ENCODE measurements at regions not wholly inside any gene's neighbourhood (a gene's known extent, or its start where the extent isn't known, plus 50 kb on each side); places are given as distances from the start of the nearest gene placed in this dataset.
"Not testable (repeated sequence)": the region's sequence is repeated elsewhere in the genome, so short reads cannot be mapped to it uniquely, and the experiment has no call there.

GRCh38 chr7:69208276-69208675, 390.0 kb upstream of the AUTS2 start:
- Histone ChIP-seq H3K27ac (no peak overlapping the region), H3K36me3 (no peaks in the 10 kb centered on the region), H3K4me3 (ENCODE audit: low read depth, low read length) (no peak overlapping the region), H3K9me3 (ENCODE audit: severe bottlenecking) (no peaks in the 10 kb centered on the region), H3K27me3 (ENCODE audit: insufficient read depth, low read depth, severe bottlenecking) (no peaks in the 10 kb centered on the region)
- TF ChIP-seq, protein P1, sequence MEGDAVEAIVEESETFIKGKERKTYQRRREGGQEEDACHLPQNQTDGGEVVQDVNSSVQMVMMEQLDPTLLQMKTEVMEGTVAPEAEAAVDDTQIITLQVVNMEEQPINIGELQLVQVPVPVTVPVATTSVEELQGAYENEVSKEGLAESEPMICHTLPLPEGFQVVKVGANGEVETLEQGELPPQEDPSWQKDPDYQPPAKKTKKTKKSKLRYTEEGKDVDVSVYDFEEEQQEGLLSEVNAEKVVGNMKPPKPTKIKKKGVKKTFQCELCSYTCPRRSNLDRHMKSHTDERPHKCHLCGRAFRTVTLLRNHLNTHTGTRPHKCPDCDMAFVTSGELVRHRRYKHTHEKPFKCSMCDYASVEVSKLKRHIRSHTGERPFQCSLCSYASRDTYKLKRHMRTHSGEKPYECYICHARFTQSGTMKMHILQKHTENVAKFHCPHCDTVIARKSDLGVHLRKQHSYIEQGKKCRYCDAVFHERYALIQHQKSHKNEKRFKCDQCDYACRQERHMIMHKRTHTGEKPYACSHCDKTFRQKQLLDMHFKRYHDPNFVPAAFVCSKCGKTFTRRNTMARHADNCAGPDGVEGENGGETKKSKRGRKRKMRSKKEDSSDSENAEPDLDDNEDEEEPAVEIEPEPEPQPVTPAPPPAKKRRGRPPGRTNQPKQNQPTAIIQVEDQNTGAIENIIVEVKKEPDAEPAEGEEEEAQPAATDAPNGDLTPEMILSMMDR (IDR thresholded peaks at IDR 0.05; ENCODE audit: low read depth, low read length): no peak
- DNase-seq: no peak

- no peaks in the 10 kb centered on the region for H3K27me3 ChIP-seq (ENCODE audit: insufficient read depth, low read depth, severe bottlenecking)
- DNase-seq: no peak
- TF ChIP-seq, protein P1 (IDR thresholded peaks at IDR 0.05; ENCODE audit: low read depth, low read length): no peak
- no peak overlapping the region for H3K27ac ChIP-seq
- H3K36me3 ChIP-seq: no peaks in the 10 kb centered on the region
- no peak overlapping the region for H3K4me3 ChIP-seq (ENCODE audit: low read depth, low read length)
- H3K9me3 ChIP-seq (ENCODE audit: severe bottlenecking): no peaks in the 10 kb centered on the region
Observed at GRCh38 chr7:69208848-69209247, 389.4 kb upstream of the AUTS2 start.

GRCh38 chr7:69211336-69211735, 386.9 kb upstream of the AUTS2 start:
- no peaks in the 10 kb centered on the region for H3K27me3 ChIP-seq (ENCODE audit: insufficient read depth, low read depth, severe bottlenecking)
- no peaks in the 10 kb centered on the region for H3K36me3 ChIP-seq
- H3K4me3 ChIP-seq (ENCODE audit: low read depth, low read length): peak overlapping the region; percentile 5
- DNase-seq: no peak
- TF ChIP-seq, protein P1 (IDR thresholded peaks at IDR 0.05; ENCODE audit: low read depth, low read length): no peak
- no peak overlapping the region for H3K27ac ChIP-seq
- H3K9me3 ChIP-seq (ENCODE audit: severe bottlenecking): no peaks in the 10 kb centered on the region

- TF ChIP-seq, protein P1 (IDR thresholded peaks at IDR 0.05; ENCODE audit: low read depth, low read length): peak; percentile 82
- DNase-seq: peak; percentile 84
- H3K27ac ChIP-seq: no peak overlapping the region
Observed at GRCh38 chr7:69211739-69212138, 386.5 kb upstream of the AUTS2 start.

GRCh38 chr7:69213878-69214277, 384.4 kb upstream of the AUTS2 start:
- Histone ChIP-seq H3K27ac (no peak overlapping the region), H3K4me3 (ENCODE audit: low read depth, low read length) (no peak overlapping the region), H3K9me3 (ENCODE audit: severe bottlenecking) (no peaks in the 10 kb centered on the region), H3K36me3 (no peaks in the 10 kb centered on the region), H3K27me3 (ENCODE audit: insufficient read depth, low read depth, severe bottlenecking) (no peaks in the 10 kb centered on the region)
- TF ChIP-seq, protein P1 (IDR thresholded peaks at IDR 0.05; ENCODE audit: low read depth, low read length): no peak
- no peak for DNase-seq

More at GRCh38 chr7:69211739-69212138, 386.5 kb upstream of the AUTS2 start:
- Histone ChIP-seq H3K36me3 (no peaks in the 10 kb centered on the region), H3K9me3 (ENCODE audit: severe bottlenecking) (no peaks in the 10 kb centered on the region), H3K4me3 (ENCODE audit: low read depth, low read length) (peak overlapping the region; percentile 5), H3K27me3 (ENCODE audit: insufficient read depth, low read depth, severe bottlenecking) (no peaks in the 10 kb centered on the region)

GRCh38 chr7:69215516-69215915, 382.8 kb upstream of the AUTS2 start:
- not testable (repeated sequence) for H3K36me3 ChIP-seq; H3K27me3 ChIP-seq (ENCODE audit: insufficient read depth, low read depth, severe bottlenecking); H3K4me3 ChIP-seq (ENCODE audit: low read depth, low read length); DNase-seq; H3K27ac ChIP-seq; H3K9me3 ChIP-seq (ENCODE audit: severe bottlenecking)
